GM21619 (cell line): ENCODE measurements at regions not wholly inside any gene's neighbourhood (a gene's known extent, or its start where the extent isn't known, plus 50 kb on each side); places are given as distances from the start of the nearest gene placed in this dataset.

Experiments used
- ATAC-seq: cut with Tn5 transposase; IDR thresholded peaks from one replicate; pipeline ENCODE4 v1.9.1; 2021; ENCODE audit not compliant: unreplicated experiment

GRCh38 chr17:79478841-79479240 is 132.0 kb downstream of the RBFOX3 start:
- ATAC-seq = no peak

GRCh38 chr17:79478051-79478461 is 132.8 kb downstream of the RBFOX3 start:
- ATAC-seq = no peak

GRCh38 chr17:79476074-79476652 is 134.7 kb downstream of the RBFOX3 start:
- ATAC-seq = no peak

GRCh38 chr17:79473876-79474440 is 136.9 kb downstream of the RBFOX3 start:
- no peak for ATAC-seq

GRCh38 chr17:79473111-79473875 is 137.6 kb downstream of the RBFOX3 start:
- no peak for ATAC-seq

- ATAC-seq = no peak
Observed at GRCh38 chr17:79470754-79471153, 140.1 kb downstream of the RBFOX3 start.

GRCh38 chr17:79469646-79470045 is 141.2 kb downstream of the RBFOX3 start:
- no peak for ATAC-seq

- no peak for ATAC-seq
Observed at GRCh38 chr17:79468183-79468944, 142.5 kb downstream of the RBFOX3 start.

- ATAC-seq = no peak
Observed at GRCh38 chr17:79466562-79467350, 144.1 kb downstream of the RBFOX3 start.

- ATAC-seq = no peak
Observed at GRCh38 chr17:79465681-79466025, 145.2 kb downstream of the RBFOX3 start.

GRCh38 chr17:79465011-79465680 is 145.7 kb downstream of the RBFOX3 start:
- no peak for ATAC-seq

GRCh38 chr17:79464318-79465010 is 146.4 kb downstream of the RBFOX3 start:
- ATAC-seq = no peak

GRCh38 chr17:79463421-79464317 is 147.2 kb downstream of the RBFOX3 start:
- ATAC-seq = no peak

- ATAC-seq = no peak
Observed at GRCh38 chr17:79461041-79461440, 149.8 kb downstream of the RBFOX3 start.

GRCh38 chr17:79459846-79460245 is 151.0 kb downstream of the RBFOX3 start:
- no peak for ATAC-seq

- ATAC-seq = no peak
Observed at GRCh38 chr17:79459003-79459655, 151.7 kb downstream of the RBFOX3 start.

- ATAC-seq = no peak
Observed at GRCh38 chr17:79458356-79458755, 152.5 kb downstream of the RBFOX3 start.

- ATAC-seq = no peak
Observed at GRCh38 chr17:79457889-79458288, 153.0 kb downstream of the RBFOX3 start.
